H1 (cell line): ENCODE measurements at regions not wholly inside any gene's neighbourhood (a gene's known extent, or its start where the extent isn't known, plus 50 kb on each side); places are given as distances from the start of the nearest gene placed in this dataset.
A peak's percentile ranks its signal among the peaks of the same experiment; 100 is the strongest.
"Not testable (repeated sequence)": the region's sequence is repeated elsewhere in the genome, so short reads cannot be mapped to it uniquely, and the experiment has no call there.

Experiments used
- CTCF ChIA-PET: fragments of 300-600 bp; sonication (Branson Sonifier 250); formaldehyde crosslinking; loops from one replicate; lab custom pipeline; 2021; ENCODE audit not compliant: partially characterized antibody; lab: Charles Lee
- POLR2A ChIA-PET: fragments of 300-600 bp; sonication (Branson Sonifier 250); formaldehyde crosslinking; loops from one replicate; lab custom pipeline; 2021; ENCODE audit warnings: inconsistent platforms; ENCODE audit not compliant: partially characterized antibody; lab: Charles Lee
- DNase-seq, 2 experiments: peaks; one replicate each; pipeline versions ENCODE4 v3.0.0 to v3.0.0-alpha.2; 2010 to 2022; ENCODE audit warnings: low spot score in 2 of 2, low read depth in 1 of 2, mixed read lengths in 1 of 2
- FAIRE-seq: peaks from 2 replicates; lab custom pipeline; 2011; peaks lifted over from hg19 to GRCh38; lab: Jason Lieb, UNC
- H2AFZ ChIP-seq: 2 replicates; pipeline ENCODE4 v1.8.1; 2012; ENCODE audit warnings: low read length, inconsistent platforms
- H2AK5ac ChIP-seq: 2 replicates; pipeline ENCODE4 v1.6.1; 2013; ENCODE audit warnings: low read depth, low read length
- H2BK120ac ChIP-seq: replicated peaks from 2 replicates; pipeline ENCODE3; 2013; ENCODE audit warnings: low read depth, low read length, inconsistent platforms
- H2BK12ac ChIP-seq: 2 replicates; pipeline ENCODE4 v1.6.1; 2013; ENCODE audit warnings: low read depth, low read length
- H2BK15ac ChIP-seq: 2 replicates; pipeline ENCODE4 v1.6.1; 2013; ENCODE audit warnings: low read length
- H2BK20ac ChIP-seq: 2 replicates; pipeline ENCODE4 v1.6.1; 2013; ENCODE audit warnings: low read length
- H2BK5ac ChIP-seq: 2 replicates; pipeline ENCODE4 v1.6.1; 2013; ENCODE audit warnings: low read depth, low read length
- H3K14ac ChIP-seq: 2 replicates; pipeline ENCODE4 v1.6.1; 2013; ENCODE audit warnings: inconsistent platforms; ENCODE audit not compliant: insufficient read length
- H3K18ac ChIP-seq: 2 replicates; pipeline ENCODE4 v1.6.1; 2013; ENCODE audit warnings: low read length; ENCODE audit errors: extremely low read depth
- H3K23ac ChIP-seq: 2 replicates; pipeline ENCODE4 v1.6.1; 2013; ENCODE audit warnings: inconsistent platforms; ENCODE audit not compliant: insufficient read length
- H3K23me2 ChIP-seq: 2 replicates; pipeline ENCODE4 v1.6.1; 2013; ENCODE audit warnings: low read depth, low read length
- H3K27ac ChIP-seq: 2 replicates; pipeline ENCODE4 v1.6.1; 2011; ENCODE audit warnings: low read depth, low read length, inconsistent platforms
- H3K27me3 ChIP-seq, 4 experiments: replicated peaks in 1 of 4; 1 replicate in 1 of 4; 2 replicates in 3 of 4; pipeline versions ENCODE4 v1.6.1 to v1.8.1; 2011 to 2013; ENCODE audit warnings: low read length in 3 of 4, mild to moderate bottlenecking in 3 of 4, inconsistent platforms in 2 of 4, mixed read lengths in 2 of 4, moderate library complexity in 1 of 4; ENCODE audit not compliant: control insufficient read depth in 3 of 4, insufficient read depth in 3 of 4; ENCODE audit errors: extremely low read depth in 1 of 4
- H3K36me3 ChIP-seq, 4 experiments: 2 replicates each; pipeline versions ENCODE4 v1.6.1 to v1.8.1; 2011 to 2013; ENCODE audit warnings: mild to moderate bottlenecking in 4 of 4, low read length in 3 of 4, moderate library complexity in 2 of 4, control low read depth in 1 of 4, inconsistent platforms in 1 of 4; ENCODE audit not compliant: insufficient read depth in 4 of 4, control insufficient read depth in 2 of 4
- H3K4ac ChIP-seq: replicated peaks from 2 replicates; pipeline ENCODE3; 2013; ENCODE audit warnings: low read length, low read depth, mixed read lengths, inconsistent platforms; ENCODE audit not compliant: insufficient read length
- H3K4me1 ChIP-seq, 4 experiments: replicated peaks in 1 of 4; 1 replicate in 1 of 4; 2 replicates in 3 of 4; pipeline versions ENCODE4 v1.6.1 to v1.8.1; 2011 to 2013; ENCODE audit warnings: low read length in 3 of 4, inconsistent platforms in 2 of 4, mixed read lengths in 1 of 4; ENCODE audit not compliant: insufficient read depth in 4 of 4, control insufficient read depth in 3 of 4
- H3K4me2 ChIP-seq, 2 experiments: 2 replicates each; pipeline versions ENCODE4 v1.6.1 to v1.8.1; 2011 to 2013; ENCODE audit warnings: low read depth in 2 of 2, low read length in 2 of 2, control low read depth in 1 of 2, inconsistent platforms in 1 of 2, mild to moderate bottlenecking in 1 of 2; ENCODE audit not compliant: insufficient read depth in 1 of 2
- H3K4me3 ChIP-seq, 4 experiments: fragments of 200-600, 300-600 bp in 1 of 4; sonication (generic), shearing (Covaris generic), sonication (Bioruptor Twin) in 1 of 4; 2 replicates each; pipeline versions ENCODE4 v1.5.1 to v1.8.1; 2011 to 2016; ENCODE audit warnings: low read length in 4 of 4, low read depth in 3 of 4, control low read depth in 2 of 4, inconsistent platforms in 2 of 4, mild to moderate bottlenecking in 2 of 4, mixed read lengths in 1 of 4, moderate library complexity in 1 of 4; ENCODE audit not compliant: insufficient read depth in 2 of 4; ENCODE audit errors: extremely low read depth in 1 of 4
- H3K56ac ChIP-seq: replicated peaks from 2 replicates; pipeline ENCODE3; 2013; ENCODE audit warnings: low read depth, mild to moderate bottlenecking, mixed read lengths, low read length, inconsistent platforms; ENCODE audit not compliant: insufficient read length
- H3K79me1 ChIP-seq: 2 replicates; pipeline ENCODE4 v1.6.1; 2013; ENCODE audit warnings: low read depth, low read length, control low read depth
- H3K79me2 ChIP-seq, 2 experiments: 2 replicates each; pipeline versions ENCODE4 v1.6.1 to v1.8.1; 2012 to 2013; ENCODE audit warnings: low read length in 2 of 2, mild to moderate bottlenecking in 2 of 2, inconsistent platforms in 1 of 2; ENCODE audit not compliant: insufficient read depth in 2 of 2, control insufficient read depth in 1 of 2
- H3K9ac ChIP-seq, 4 experiments: replicated peaks in 1 of 4; 1 replicate in 1 of 4; 2 replicates in 3 of 4; pipeline versions ENCODE4 v1.6.1 to v1.8.1; 2011 to 2013; ENCODE audit warnings: low read depth in 3 of 4, low read length in 3 of 4, control low read depth in 2 of 4, mild to moderate bottlenecking in 2 of 4, moderate library complexity in 2 of 4, inconsistent platforms in 1 of 4; ENCODE audit errors: extremely low read depth in 1 of 4
- H3K9me3 ChIP-seq, 2 experiments: 2 replicates each; pipeline versions ENCODE4 v1.6.1 to v1.8.1; 2012 to 2013; ENCODE audit warnings: mild to moderate bottlenecking in 2 of 2, moderate library complexity in 2 of 2, control low read depth in 1 of 2, inconsistent platforms in 1 of 2, low read depth in 1 of 2, low read length in 1 of 2, mixed read lengths in 1 of 2; ENCODE audit not compliant: insufficient read depth in 2 of 2
- H4K20me1 ChIP-seq, 2 experiments: replicated peaks in 1 of 2; 2 replicates each; pipeline versions ENCODE3 to v1.8.1; 2011 to 2013; ENCODE audit warnings: inconsistent platforms in 2 of 2, low read length in 2 of 2, mild to moderate bottlenecking in 1 of 2; ENCODE audit not compliant: insufficient read depth in 2 of 2, control insufficient read depth in 1 of 2
- H4K5ac ChIP-seq: 2 replicates; pipeline ENCODE4 v1.6.1; 2013; ENCODE audit warnings: low read length, low read depth, mixed read lengths, inconsistent platforms; ENCODE audit not compliant: insufficient read length
- H4K8ac ChIP-seq: 2 replicates; pipeline ENCODE4 v1.8.0; 2013; ENCODE audit warnings: mild to moderate bottlenecking, moderate library complexity, low read length, inconsistent platforms; ENCODE audit not compliant: insufficient read depth; ENCODE audit errors: extremely low read depth
- H4K91ac ChIP-seq: replicated peaks from 2 replicates; pipeline ENCODE3; 2013; ENCODE audit warnings: low read length, mixed read lengths, inconsistent platforms; ENCODE audit not compliant: insufficient read length
- RAD21 ChIP-seq, 2 experiments: IDR thresholded peaks in 1 of 2; conservative IDR thresholded peaks in 1 of 2; 2 replicates each; pipeline ENCODE4 v1.6.1; 2011; ENCODE audit warnings: low read depth in 2 of 2, low read length in 2 of 2, improper control_type of control experiment in 1 of 2, inconsistent platforms in 1 of 2, mild to moderate bottlenecking in 1 of 2, moderate library complexity in 1 of 2
- WGBS, 2 experiments: shearing (Covaris generic) in 1 of 2; methylation state at CpG; one replicate each; pipeline versions ENCODE4 v1.1.6 to v1.1.7; 2013 to 2015; ENCODE audit warnings: low lambda C conversion rate in 2 of 2, mixed read lengths in 2 of 2, inconsistent platforms in 1 of 2, low coverage in 1 of 2, missing lambda C conversion rate in 1 of 2; ENCODE audit not compliant: insufficient replicate concordance in 2 of 2, insufficient coverage in 1 of 2, insufficient read length in 1 of 2; ENCODE audit errors: extremely low coverage in 1 of 2, missing lambda C conversion rate in 1 of 2; 5-methylcytosine and 5-hydroxymethylcytosine counted together

DNA sequence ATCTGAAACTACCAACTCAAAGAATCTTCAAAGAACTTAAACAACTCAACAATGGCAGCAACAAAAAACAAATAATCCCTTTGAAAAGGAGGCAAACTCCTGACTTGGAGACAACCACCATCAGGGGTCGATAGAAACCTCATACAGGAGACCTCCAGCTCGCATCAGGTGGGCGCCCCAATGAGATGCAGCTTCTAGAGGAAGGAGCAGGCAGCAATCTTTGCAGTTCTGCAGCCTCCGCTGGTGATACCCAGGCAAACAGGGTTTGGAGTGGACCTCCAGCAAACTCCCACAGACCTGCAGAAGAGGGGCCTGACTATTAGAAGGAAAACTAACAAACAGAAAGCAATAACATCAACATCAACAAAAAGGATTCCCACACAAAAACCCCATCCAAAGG, 93.2 kb downstream of the CYLC1 start:
- POLR2A ChIA-PET, H3K23ac ChIP-seq, H4K5ac ChIP-seq, H2BK5ac ChIP-seq, H3K79me2 ChIP-seq, H2BK15ac ChIP-seq, H2BK120ac ChIP-seq, H3K79me1 ChIP-seq, H3K23me2 ChIP-seq, H3K36me3 ChIP-seq, H2BK12ac ChIP-seq, H3K4me3 ChIP-seq, H3K4me1 ChIP-seq, H3K4ac ChIP-seq, H3K18ac ChIP-seq, H3K27me3 ChIP-seq, H2BK20ac ChIP-seq, H4K91ac ChIP-seq, DNase-seq, H4K8ac ChIP-seq, H3K14ac ChIP-seq, H3K27ac ChIP-seq, H2AK5ac ChIP-seq, H3K56ac ChIP-seq, H2AFZ ChIP-seq, H3K4me2 ChIP-seq, H3K9me3 ChIP-seq, H3K9ac ChIP-seq, FAIRE-seq, H4K20me1 ChIP-seq: not testable (repeated sequence)
- WGBS, 2 experiments: 87% methylated on average over 4 of the region's 4 CpGs; no CpG with 5 or more reads in 1 of the 2 experiments
- CTCF ChIA-PET: interaction anchor here (1.9 kb wide), 1 partner anchor 11 kb away, joined by 4 read pairs; no protein-coding TSS in a partner anchor
- peak; percentile 8 to 36; a peak in 2 of 4 replicates for TF ChIP-seq RAD21 (IDR thresholded peaks at IDR 0.05 in 1 of 2, conservative IDR thresholded peaks at IDR 0.05 in 1 of 2; ENCODE audit: low read depth in 2 of 2, low read length in 2 of 2)
